MM.1S (cell line): ENCODE measurements at regions not wholly inside any gene's neighbourhood (a gene's known extent, or its start where the extent isn't known, plus 50 kb on each side); places are given as distances from the start of the nearest gene placed in this dataset.
"Not testable (repeated sequence)": the region's sequence is repeated elsewhere in the genome, so short reads cannot be mapped to it uniquely, and the experiment has no call there.

ENCODE experiments used
- DNase-seq: peaks from one replicate; pipeline ENCODE4 v3.0.0-alpha.2; 2015
- H2AFZ ChIP-seq: fragments of 300-600 bp; sonication (generic); 2 replicates; pipeline ENCODE4 v1.6.0; 2016; ENCODE audit warnings: antibody characterized with exemption, low read length
- H3F3A ChIP-seq: fragments of 300-600 bp; sonication (generic); 2 replicates; pipeline ENCODE4 v1.6.1; 2016; ENCODE audit warnings: mild to moderate bottlenecking, antibody characterized with exemption, low read length, moderate library complexity, mixed read lengths; ENCODE audit not compliant: insufficient read depth
- H3K27ac ChIP-seq: fragments of 300-600 bp; sonication (generic); 2 replicates; pipeline ENCODE4 v1.5.1; 2016; ENCODE audit warnings: mild to moderate bottlenecking, low read length
- H3K27me3 ChIP-seq: fragments of 300-600 bp; sonication (generic); replicated peaks from 2 replicates; pipeline ENCODE4 v1.6.0; 2016; ENCODE audit warnings: low read length; ENCODE audit not compliant: insufficient read depth
- H3K36me3 ChIP-seq: fragments of 300-600 bp; sonication (generic); replicated peaks from 2 replicates; pipeline ENCODE4 v1.6.1; 2016; ENCODE audit warnings: mild to moderate bottlenecking, low read length, mixed read lengths; ENCODE audit not compliant: insufficient read depth
- H3K4me1 ChIP-seq: fragments of 300-600 bp; sonication (generic); 2 replicates; pipeline ENCODE4 v1.6.1; 2016; ENCODE audit warnings: low read length, mixed read lengths
- H3K4me2 ChIP-seq: fragments of 300-600 bp; sonication (generic); 2 replicates; pipeline ENCODE4 v1.6.0; 2016; ENCODE audit warnings: low read depth, low read length
- H3K4me3 ChIP-seq: fragments of 300-600 bp; sonication (generic); 2 replicates; pipeline ENCODE4 v1.5.1; 2016; ENCODE audit warnings: low read length, mixed read lengths
- H3K79me2 ChIP-seq: fragments of 300-600 bp; sonication (generic); 2 replicates; pipeline ENCODE4 v1.6.1; 2016; ENCODE audit warnings: mixed run types, low read length, mixed read lengths
- H3K9ac ChIP-seq: fragments of 300-600 bp; sonication (generic); 2 replicates; pipeline ENCODE4 v1.6.1; 2016; ENCODE audit warnings: low read length, mixed read lengths
- H3K9me2 ChIP-seq: fragments of 300-600 bp; sonication (generic); replicated peaks from 2 replicates; pipeline ENCODE4 v1.6.1; 2016; ENCODE audit warnings: mild to moderate bottlenecking, low read length, mixed read lengths; ENCODE audit not compliant: insufficient read depth
- H3K9me3 ChIP-seq: fragments of 300-600 bp; sonication (generic); replicated peaks from 2 replicates; pipeline ENCODE4 v1.6.1; 2016; ENCODE audit warnings: mild to moderate bottlenecking, low read length, mixed read lengths; ENCODE audit not compliant: insufficient read depth
- H4K20me1 ChIP-seq: fragments of 300-600 bp; sonication (generic); 2 replicates; pipeline ENCODE4 v1.6.1; 2016; ENCODE audit warnings: mild to moderate bottlenecking, low read length, moderate library complexity, mixed read lengths; ENCODE audit not compliant: insufficient read depth

DNA sequence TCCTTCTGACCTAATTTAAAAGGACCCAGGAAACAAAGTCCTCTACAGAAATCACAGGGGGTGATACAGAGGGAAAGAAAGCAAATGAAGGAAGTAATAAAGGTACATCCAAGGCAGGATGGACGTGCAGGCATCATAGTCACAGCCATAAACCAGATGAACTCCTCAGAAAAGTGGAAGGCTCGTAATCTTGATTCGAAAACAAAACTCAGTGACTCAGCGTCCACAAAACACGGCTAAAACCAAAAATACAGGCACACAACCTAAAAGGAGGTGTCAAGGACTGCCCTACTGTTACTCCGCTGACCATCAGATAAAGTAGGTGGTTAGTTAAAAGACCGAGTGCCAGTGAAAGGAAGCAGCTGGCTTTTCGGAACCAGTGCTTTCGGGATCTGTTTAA, 81.5 kb downstream of the TRIM69 start:
- not testable (repeated sequence) for H3K9me3 ChIP-seq, H3K27ac ChIP-seq, H3K9me2 ChIP-seq, H3K79me2 ChIP-seq, DNase-seq, H3K4me1 ChIP-seq, H3K4me3 ChIP-seq, H3F3A ChIP-seq, H3K4me2 ChIP-seq, H3K36me3 ChIP-seq, H4K20me1 ChIP-seq, H3K9ac ChIP-seq, H2AFZ ChIP-seq, H3K27me3 ChIP-seq

GRCh38 chr15:44819331-44819987, 83.1 kb downstream of the TRIM69 start:
- H3F3A ChIP-seq, H2AFZ ChIP-seq, H3K4me2 ChIP-seq, H3K9me3 ChIP-seq, H3K27ac ChIP-seq, H4K20me1 ChIP-seq, DNase-seq, H3K79me2 ChIP-seq, H3K4me1 ChIP-seq, H3K9ac ChIP-seq, H3K27me3 ChIP-seq, H3K4me3 ChIP-seq, H3K9me2 ChIP-seq, H3K36me3 ChIP-seq: not testable (repeated sequence)

DNA sequence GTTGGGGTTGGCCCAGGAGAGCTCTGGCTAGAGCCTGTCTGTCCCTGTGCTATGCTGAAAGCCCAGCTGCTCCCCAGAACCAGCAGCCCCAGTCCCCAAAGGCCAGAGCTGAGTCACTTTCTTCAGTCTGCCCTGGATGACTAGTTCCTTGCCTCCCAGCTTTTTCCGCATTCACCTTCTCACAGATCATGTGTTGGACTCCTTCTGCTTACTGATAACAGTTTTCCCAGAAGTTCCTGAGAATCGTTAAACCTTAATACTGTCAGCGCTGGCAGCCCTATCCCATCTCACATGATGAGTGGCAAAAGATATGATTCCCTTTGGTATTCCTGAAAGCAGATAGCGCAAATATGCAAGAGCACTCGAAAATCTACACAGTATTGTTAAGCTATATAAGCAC, 84.2 kb downstream of the TRIM69 start:
- not testable (repeated sequence) for H3K36me3 ChIP-seq, H3K9ac ChIP-seq, H3K9me2 ChIP-seq, H4K20me1 ChIP-seq, H3K27ac ChIP-seq, H2AFZ ChIP-seq, H3K79me2 ChIP-seq, DNase-seq, H3K4me3 ChIP-seq, H3F3A ChIP-seq, H3K4me1 ChIP-seq, H3K9me3 ChIP-seq, H3K4me2 ChIP-seq, H3K27me3 ChIP-seq

- H3K4me1 ChIP-seq, H3K36me3 ChIP-seq, H3K9me3 ChIP-seq, H2AFZ ChIP-seq, H3K4me3 ChIP-seq, H3K4me2 ChIP-seq, H3K9me2 ChIP-seq, H3F3A ChIP-seq, H3K27me3 ChIP-seq, H3K27ac ChIP-seq, H3K9ac ChIP-seq, DNase-seq, H3K79me2 ChIP-seq, H4K20me1 ChIP-seq: not testable (repeated sequence)
These were observed 84.6 kb downstream of the TRIM69 start for GRCh38 chr15:44820967-44821366.

- DNase-seq, H3K36me3 ChIP-seq, H2AFZ ChIP-seq, H3K27ac ChIP-seq, H3K79me2 ChIP-seq, H3K4me3 ChIP-seq, H3K9me3 ChIP-seq, H3K4me1 ChIP-seq, H3F3A ChIP-seq, H3K27me3 ChIP-seq, H3K4me2 ChIP-seq, H3K9ac ChIP-seq, H3K9me2 ChIP-seq, H4K20me1 ChIP-seq: not testable (repeated sequence)
These were observed 88.2 kb downstream of the TRIM69 start for GRCh38 chr15:44824277-44825145.

DNA sequence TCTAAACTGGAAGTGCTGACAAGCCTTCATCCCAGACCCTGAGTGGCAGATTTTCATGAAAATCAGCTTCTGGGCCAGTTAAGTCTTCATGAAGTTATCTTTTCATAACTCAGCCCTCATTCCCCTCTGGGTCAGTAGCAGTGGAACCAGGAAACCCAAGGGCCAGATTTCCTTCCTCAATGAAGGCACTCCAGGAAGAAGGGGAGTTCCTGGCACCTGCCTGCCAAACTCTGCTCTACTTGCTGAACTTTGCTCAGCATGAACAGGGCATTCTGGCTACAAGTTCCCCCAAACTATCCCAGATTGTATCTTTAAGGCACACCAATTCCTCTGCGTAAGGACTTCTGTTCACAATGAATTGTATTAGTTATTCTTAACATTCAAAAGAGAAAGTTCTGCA, 90.3 kb downstream of the TRIM69 start:
- H3K27me3 ChIP-seq, H3K4me3 ChIP-seq, H3K9ac ChIP-seq, H3K79me2 ChIP-seq, H3K36me3 ChIP-seq, H3K27ac ChIP-seq, H3K9me2 ChIP-seq, H4K20me1 ChIP-seq, H3F3A ChIP-seq, H3K4me2 ChIP-seq, DNase-seq, H2AFZ ChIP-seq, H3K9me3 ChIP-seq, H3K4me1 ChIP-seq: not testable (repeated sequence)

DNA sequence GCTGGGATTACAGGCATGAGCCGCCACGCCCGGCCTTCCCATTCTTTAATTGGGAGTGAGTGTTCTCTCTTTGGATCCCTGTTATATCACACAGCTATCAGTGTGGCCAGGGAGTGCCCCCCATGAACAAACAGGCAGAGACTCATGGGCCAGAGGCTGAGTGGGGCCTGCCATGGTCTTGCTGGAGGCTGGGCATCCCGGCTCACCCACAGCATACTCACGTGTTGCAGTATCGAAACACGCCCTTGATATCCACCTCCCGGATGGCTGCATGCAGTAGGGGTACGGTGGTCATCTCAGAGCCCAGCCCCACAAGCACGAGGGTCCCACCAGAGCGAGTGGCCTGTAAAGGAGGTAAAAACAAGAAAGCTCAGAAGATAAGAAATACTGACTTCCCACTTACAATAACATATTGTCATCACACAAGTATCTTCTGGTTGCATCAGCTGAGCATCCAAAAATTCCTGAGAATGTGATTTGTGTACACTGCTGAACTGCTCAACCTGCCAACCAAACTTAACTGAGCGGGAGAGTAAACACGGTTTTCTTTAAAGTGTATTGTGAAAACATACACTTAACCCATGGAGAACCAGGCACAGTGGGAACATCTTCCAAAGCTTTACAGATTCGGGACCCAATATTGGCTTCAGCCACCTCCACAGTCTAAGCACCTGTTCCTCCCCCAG, 92.0 kb downstream of the TRIM69 start:
- not testable (repeated sequence) for H3K79me2 ChIP-seq, H3K36me3 ChIP-seq, H3K4me3 ChIP-seq, H3K9me3 ChIP-seq, H3K4me2 ChIP-seq, H3F3A ChIP-seq, H2AFZ ChIP-seq, H4K20me1 ChIP-seq, H3K9me2 ChIP-seq, H3K27me3 ChIP-seq, H3K4me1 ChIP-seq, H3K27ac ChIP-seq, DNase-seq, H3K9ac ChIP-seq
